ENCODE measurements at regions not wholly inside any gene's neighbourhood (a gene's known extent, or its start where the extent isn't known, plus 50 kb on each side); places are given as distances from the start of the nearest gene placed in this dataset.

GRCh38 chr4:122221322-122221721 lies 69.2 kb downstream of the BLTP1 start:
- Histone ChIP-seq H2AK9ac (replicated peaks; ENCODE audit: low read depth, low read length, poor library complexity) (no peak overlapping the region), H3K9me1 (ENCODE audit: insufficient read depth, low read length) (no peaks in the 10 kb centered on the region), H3K14ac (replicated peaks; ENCODE audit: low read depth, low read length) (no peak overlapping the region), H4K91ac (ENCODE audit: insufficient read depth, low read depth, low read length) (no peak overlapping the region), H3K4me2 (ENCODE audit: low read depth, low read length) (no peak overlapping the region), H2BK120ac (ENCODE audit: low read depth, low read length) (no peak overlapping the region), H3K4me3 (ENCODE audit: insufficient read depth, low read depth, low read length) (no peak overlapping the region), H3K23ac (ENCODE audit: low read depth, low read length) (no peak overlapping the region), H3K18ac (ENCODE audit: low read depth, low read length) (no peak overlapping the region), H2BK5ac (ENCODE audit: low read depth, low read length, poor library complexity, severe bottlenecking) (no peak overlapping the region), H3K4me1 (ENCODE audit: control insufficient read depth, insufficient read depth, low read length) (no peaks in the 10 kb centered on the region), H4K20me1 (ENCODE audit: insufficient read depth, low read length) (no peaks in the 10 kb centered on the region), H2BK20ac (ENCODE audit: low read depth, low read length) (no peak overlapping the region), H4K5ac (ENCODE audit: low read depth, low read length) (no peak overlapping the region), H4K8ac (ENCODE audit: low read depth in 2 of 2, low read length in 2 of 2) (no peak overlapping the region), H3K4ac (ENCODE audit: low read depth, low read length) (no peak overlapping the region), H2AFZ (replicated peaks; ENCODE audit: low read length, poor library complexity) (no peak overlapping the region), H2BK15ac (ENCODE audit: low read depth, low read length) (no peak overlapping the region), H2AK5ac (ENCODE audit: low read depth, low read length) (no peak overlapping the region), H3K27me3 (ENCODE audit: control insufficient read depth, insufficient read depth, low read length) (no peaks in the 10 kb centered on the region), H3K27ac (ENCODE audit: insufficient read depth, low read length) (no peak overlapping the region), H3K9me3 (ENCODE audit: control insufficient read depth, insufficient read depth, low read length) (no peaks in the 10 kb centered on the region), H3K36me3 (ENCODE audit: control insufficient read depth, insufficient read depth, low read length) (peaks cover 12% of the 10 kb centered on the region), H3K79me1 (ENCODE audit: low read depth in 1 of 2, low read length in 2 of 2) (peaks cover 0 to 4% of the 10 kb centered on the region in 2 experiments; a peak in 1 of 4 replicates), H3K56ac (ENCODE audit: extremely low read depth, insufficient read depth, low read length) (no peak overlapping the region), H3K9ac (ENCODE audit: low read depth, low read length) (no peak overlapping the region)
- BruUV-seq (replicated peaks): no TSS peak
- CTCF ChIA-PET: no interaction called here
- dilution Hi-C loops (cut with HindIII; ENCODE audit: low sequenced_read_pairs, unreplicated experiment): no loop called here
- no peak for DNase-seq
- no peak for ATAC-seq (ENCODE audit: low read depth)
- TF ChIP-seq RAD21 (IDR thresholded peaks at IDR 0.05; ENCODE audit: low read length) (no peak), FOS (IDR thresholded peaks at IDR 0.05; ENCODE audit: low read depth, low read length) (no peak), SMC3 (IDR thresholded peaks at IDR 0.05; ENCODE audit: low read depth, low read length) (no peak), MAZ (IDR thresholded peaks at IDR 0.05; ENCODE audit: borderline replicate concordance, low read depth, low read length) (no peak), CHD1 (IDR thresholded peaks at IDR 0.05; ENCODE audit: low read depth, low read length) (no peak), MAFK (IDR thresholded peaks at IDR 0.05; ENCODE audit: low read depth, low read length) (no peak), CTCF (conservative IDR thresholded peaks at IDR 0.05; ENCODE audit: low read depth, low read length) (no peak), ELK1 (IDR thresholded peaks at IDR 0.05; ENCODE audit: borderline replicate concordance, low read depth, low read length) (no peak), CEBPB (IDR thresholded peaks at IDR 0.05; ENCODE audit: low read depth, low read length) (no peak), RCOR1 (IDR thresholded peaks at IDR 0.05; ENCODE audit: insufficient replicate concordance, low read length) (no peak), USF2 (IDR thresholded peaks at IDR 0.05; ENCODE audit: low read depth, low read length) (no peak), NFE2L2 (IDR thresholded peaks at IDR 0.05; ENCODE audit: low read depth, low read length) (no peak), RFX5 (IDR thresholded peaks at IDR 0.05; ENCODE audit: low read depth, low read length) (no peak), MXI1 (IDR thresholded peaks at IDR 0.05; ENCODE audit: borderline replicate concordance, low read depth, low read length) (no peak), POLR2A (IDR thresholded peaks at IDR 0.05; ENCODE audit: low read depth, low read length) (no peak), BHLHE40 (IDR thresholded peaks at IDR 0.05; ENCODE audit: low read depth, low read length) (no peak)
- intact Hi-C loops (cut with micrococcal nuclease): no loop called here
- POLR2A ChIA-PET (ENCODE audit: unreplicated experiment): no interaction called here
- in situ Hi-C loops (cut with MboI; ENCODE audit: low sequenced_read_pairs): no loop called here
- WGBS, 2 experiments (ENCODE audit: extremely low coverage in 2 of 2, insufficient read length in 1 of 2): no CpG with 5 or more reads among the region's 3 CpGs
